ENCODE measurements at regions not wholly inside any gene's neighbourhood (a gene's known extent, or its start where the extent isn't known, plus 50 kb on each side); places are given as distances from the start of the nearest gene placed in this dataset.

DNA sequence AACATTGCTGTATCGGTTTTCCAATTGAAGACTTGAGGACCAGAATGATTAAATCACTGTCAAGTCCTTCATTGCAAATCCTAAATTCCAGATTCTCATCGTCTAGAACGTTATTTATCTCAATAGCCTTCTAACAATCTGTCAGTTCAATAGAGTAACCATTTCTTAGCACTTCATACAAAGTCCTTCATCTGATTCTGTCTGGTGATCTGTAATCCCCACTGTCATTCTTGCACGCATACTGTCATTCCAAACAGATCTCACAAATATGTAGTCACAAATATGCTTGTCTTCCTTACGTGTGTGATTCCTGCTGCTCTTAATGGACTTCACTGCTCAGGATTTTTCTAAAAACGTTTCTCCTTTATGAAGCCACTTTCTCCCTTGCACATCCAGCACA is 1197.5 kb downstream of the EFNB2 start:
- no peak for TF ChIP-seq CTCF (conservative IDR thresholded peaks at IDR 0.05; ENCODE audit: low read depth, low read length)
- TF ChIP-seq RFX5 (IDR thresholded peaks at IDR 0.05; ENCODE audit: low read depth, low read length): no peak

All from IMR-90 (cell line).